ENCODE measurements at regions not wholly inside any gene's neighbourhood (a gene's known extent, or its start where the extent isn't known, plus 50 kb on each side); places are given as distances from the start of the nearest gene placed in this dataset.

- TF ChIP-seq FOXP1 (CRISPR knock-in tag; IDR thresholded peaks at IDR 0.05; ENCODE audit: borderline replicate concordance) (no peak), GABPB1 (CRISPR knock-in tag; IDR thresholded peaks at IDR 0.05) (no peak)
These were observed 131.0 kb upstream of the ITGB1 start for GRCh38 chr10:33088990-33089389.

Measured in WTC11 (cell line).